ENCODE measurements at regions not wholly inside any gene's neighbourhood (a gene's known extent, or its start where the extent isn't known, plus 50 kb on each side); places are given as distances from the start of the nearest gene placed in this dataset. TPM values are rescaled to one million over a fixed set of nuclear protein-coding genes. Genes with fewer than 3 reads are reported as not detected.

- no peak for DNase-seq
Observed at GRCh38 chr21:17869115-17869514, 50.0 kb upstream of the C21orf91 start.

More at GRCh38 chr21:17869115-17869514, 50.0 kb upstream of the C21orf91 start:
- no peak overlapping the region for H3K9ac ChIP-seq (ENCODE audit: insufficient read depth in 1 of 2, low read length in 2 of 2)
- H3K27ac ChIP-seq (ENCODE audit: low read depth in 1 of 2, low read length in 1 of 2), result no peak overlapping the region
- TF ChIP-seq, protein P1, sequence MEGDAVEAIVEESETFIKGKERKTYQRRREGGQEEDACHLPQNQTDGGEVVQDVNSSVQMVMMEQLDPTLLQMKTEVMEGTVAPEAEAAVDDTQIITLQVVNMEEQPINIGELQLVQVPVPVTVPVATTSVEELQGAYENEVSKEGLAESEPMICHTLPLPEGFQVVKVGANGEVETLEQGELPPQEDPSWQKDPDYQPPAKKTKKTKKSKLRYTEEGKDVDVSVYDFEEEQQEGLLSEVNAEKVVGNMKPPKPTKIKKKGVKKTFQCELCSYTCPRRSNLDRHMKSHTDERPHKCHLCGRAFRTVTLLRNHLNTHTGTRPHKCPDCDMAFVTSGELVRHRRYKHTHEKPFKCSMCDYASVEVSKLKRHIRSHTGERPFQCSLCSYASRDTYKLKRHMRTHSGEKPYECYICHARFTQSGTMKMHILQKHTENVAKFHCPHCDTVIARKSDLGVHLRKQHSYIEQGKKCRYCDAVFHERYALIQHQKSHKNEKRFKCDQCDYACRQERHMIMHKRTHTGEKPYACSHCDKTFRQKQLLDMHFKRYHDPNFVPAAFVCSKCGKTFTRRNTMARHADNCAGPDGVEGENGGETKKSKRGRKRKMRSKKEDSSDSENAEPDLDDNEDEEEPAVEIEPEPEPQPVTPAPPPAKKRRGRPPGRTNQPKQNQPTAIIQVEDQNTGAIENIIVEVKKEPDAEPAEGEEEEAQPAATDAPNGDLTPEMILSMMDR (IDR thresholded peaks at IDR 0.05; ENCODE audit: control extremely low read depth, extremely low read depth), result no peak
- no peak for ATAC-seq (ENCODE audit: insufficient read depth, low FRiP score)
- no peaks in the 10 kb centered on the region for H3K27me3 ChIP-seq (ENCODE audit: control insufficient read depth in 3 of 3, insufficient read depth in 3 of 3, low read length in 2 of 3)
- no peaks in the 10 kb centered on the region for H3K36me3 ChIP-seq (ENCODE audit: control insufficient read depth in 4 of 4, insufficient read depth in 4 of 4, low read length in 4 of 4)
- H3K9me3 ChIP-seq (ENCODE audit: control insufficient read depth in 4 of 4, insufficient read depth in 3 of 4, low read length in 3 of 4), result no peaks in the 10 kb centered on the region
- H3K4me1 ChIP-seq (ENCODE audit: control insufficient read depth in 5 of 5, insufficient read depth in 5 of 5, low read length in 5 of 5), result no peaks in the 10 kb centered on the region
- no peak overlapping the region for H3K4me3 ChIP-seq

Small RNAs in the stretch of these regions (small RNA-seq; reads per million reads assigned to genes)
- not detected for gene RPL37P3 (ENCODE audit: low replicate concordance)
